GM18520 (cell line): ENCODE measurements at regions not wholly inside any gene's neighbourhood (a gene's known extent, or its start where the extent isn't known, plus 50 kb on each side); places are given as distances from the start of the nearest gene placed in this dataset.
"Not testable (repeated sequence)": the region's sequence is repeated elsewhere in the genome, so short reads cannot be mapped to it uniquely, and the experiment has no call there.

Source experiments
- ATAC-seq: cut with Tn5 transposase; IDR thresholded peaks from one replicate; pipeline ENCODE4 v1.9.1; 2021; ENCODE audit not compliant: unreplicated experiment

GRCh38 chr2:146403546-146404160, 1441.2 kb upstream of the ACVR2A start:
- ATAC-seq, result not testable (repeated sequence)

- no peak for ATAC-seq
These were observed 1452.2 kb upstream of the ACVR2A start for GRCh38 chr2:146392631-146393030.

GRCh38 chr2:146392186-146392585, 1452.6 kb upstream of the ACVR2A start:
- ATAC-seq, result no peak

GRCh38 chr2:146388757-146389156, 1456.1 kb upstream of the ACVR2A start:
- ATAC-seq, result no peak

GRCh38 chr2:146386096-146386495, 1458.7 kb upstream of the ACVR2A start:
- ATAC-seq, result no peak

- no peak for ATAC-seq
These were observed 1459.8 kb upstream of the ACVR2A start for GRCh38 chr2:146385031-146385430.

- ATAC-seq, result no peak
These were observed 1468.2 kb upstream of the ACVR2A start for GRCh38 chr2:146376511-146377064.

- ATAC-seq, result no peak
These were observed 1470.3 kb upstream of the ACVR2A start for GRCh38 chr2:146374505-146374904.

GRCh38 chr2:146371364-146371763, 1473.5 kb upstream of the ACVR2A start:
- not testable (repeated sequence) for ATAC-seq

- no peak for ATAC-seq
These were observed 1474.0 kb upstream of the ACVR2A start for GRCh38 chr2:146370826-146371225.

GRCh38 chr2:146366276-146366675, 1478.6 kb upstream of the ACVR2A start:
- no peak for ATAC-seq

- no peak for ATAC-seq
These were observed 1479.8 kb upstream of the ACVR2A start for GRCh38 chr2:146365041-146365440.

GRCh38 chr2:146363731-146364130, 1481.1 kb upstream of the ACVR2A start:
- ATAC-seq, result no peak

GRCh38 chr2:146351689-146352088, 1493.1 kb upstream of the ACVR2A start:
- ATAC-seq, result no peak

GRCh38 chr2:146349334-146349733, 1495.5 kb upstream of the ACVR2A start:
- no peak for ATAC-seq

- ATAC-seq, result no peak
These were observed 1519.9 kb upstream of the ACVR2A start for GRCh38 chr2:146324951-146325350.

GRCh38 chr2:146323564-146323963, 1521.3 kb upstream of the ACVR2A start:
- no peak for ATAC-seq

GRCh38 chr2:146321175-146321574, 1523.7 kb upstream of the ACVR2A start:
- ATAC-seq, result no peak

GRCh38 chr2:146317959-146318358, 1526.9 kb upstream of the ACVR2A start:
- ATAC-seq, result no peak

GRCh38 chr2:146312899-146313298, 1531.9 kb upstream of the ACVR2A start:
- ATAC-seq, result no peak

- ATAC-seq, result no peak
These were observed 1539.7 kb upstream of the ACVR2A start for GRCh38 chr2:146305164-146305563.

- no peak for ATAC-seq
These were observed 1543.5 kb upstream of the ACVR2A start for GRCh38 chr2:146301287-146301686.

- no peak for ATAC-seq
These were observed 1549.7 kb upstream of the ACVR2A start for GRCh38 chr2:146295080-146295670.
